ENCODE measurements at regions not wholly inside any gene's neighbourhood (a gene's known extent, or its start where the extent isn't known, plus 50 kb on each side); places are given as distances from the start of the nearest gene placed in this dataset.

GRCh38 chr12:5177731-5178130, 134.1 kb downstream of the KCNA5 start:
- Histone ChIP-seq H3K9me3 (ENCODE audit: insufficient read depth, low read depth, low read length) (no peaks in the 10 kb centered on the region), H3K27ac (ENCODE audit: low read depth, low read length) (no peak overlapping the region), H3K9ac (ENCODE audit: low read depth, low read length) (no peak overlapping the region), H3K27me3 (ENCODE audit: insufficient read depth, low read length) (no peaks in the 10 kb centered on the region), H3K36me3 (ENCODE audit: insufficient read depth, low read length) (no peaks in the 10 kb centered on the region; the same call in 1 of the 2 replicates), H3K4me1 (ENCODE audit: insufficient read depth, low read length) (peaks cover 6% of the 10 kb centered on the region), H3K4me3 (ENCODE audit: low read length) (no peak overlapping the region)
- WGBS, result 94% methylated on average over 2 of the region's 2 CpGs

DNA sequence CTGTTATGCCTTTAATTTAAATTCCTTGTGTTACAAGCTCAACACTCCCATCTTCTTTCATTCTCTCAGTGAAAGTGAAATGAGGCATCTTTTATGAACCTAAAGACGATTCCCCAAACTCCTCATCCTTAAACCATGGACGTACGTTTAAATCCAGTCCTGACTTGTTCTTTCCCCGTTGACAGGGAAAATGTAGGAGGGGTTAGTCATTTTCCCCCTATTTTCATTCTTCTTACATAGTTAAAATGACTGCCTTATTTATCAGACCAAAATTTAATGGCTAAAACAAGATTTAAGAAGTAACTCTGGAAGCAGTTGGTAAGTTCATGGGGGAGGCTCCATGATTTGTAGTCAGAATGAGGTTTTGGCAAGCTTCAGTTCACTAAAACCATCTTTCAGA, 134.9 kb downstream of the KCNA5 start:
- Histone ChIP-seq H3K9me3 (ENCODE audit: insufficient read depth, low read depth, low read length) (no peaks in the 10 kb centered on the region), H3K4me1 (ENCODE audit: insufficient read depth, low read length) (peaks cover 6% of the 10 kb centered on the region), H3K36me3 (ENCODE audit: insufficient read depth, low read length) (no peaks in the 10 kb centered on the region), H3K27me3 (ENCODE audit: insufficient read depth, low read length) (no peaks in the 10 kb centered on the region), H3K4me3 (ENCODE audit: low read length) (no peak overlapping the region), H3K27ac (ENCODE audit: low read depth, low read length) (no peak overlapping the region), H3K9ac (ENCODE audit: low read depth, low read length) (no peak overlapping the region)
- WGBS, result 95% methylated on average over 2 of the region's 4 CpGs

GRCh38 chr12:5180496-5180895, 136.8 kb downstream of the KCNA5 start:
- no peak overlapping the region for H3K9ac ChIP-seq (ENCODE audit: low read depth, low read length)
- H3K4me3 ChIP-seq (ENCODE audit: low read length), result no peak overlapping the region
- no peak overlapping the region for H3K27ac ChIP-seq (ENCODE audit: low read depth, low read length)
- peaks cover 6% of the 10 kb centered on the region for H3K4me1 ChIP-seq (ENCODE audit: insufficient read depth, low read length)
- 96% methylated on average over 5 of the region's 5 CpGs for WGBS
- no peaks in the 10 kb centered on the region for H3K9me3 ChIP-seq (ENCODE audit: insufficient read depth, low read depth, low read length)
- H3K27me3 ChIP-seq (ENCODE audit: insufficient read depth, low read length), result no peaks in the 10 kb centered on the region
- H3K36me3 ChIP-seq (ENCODE audit: insufficient read depth, low read length), result no peaks in the 10 kb centered on the region

DNA sequence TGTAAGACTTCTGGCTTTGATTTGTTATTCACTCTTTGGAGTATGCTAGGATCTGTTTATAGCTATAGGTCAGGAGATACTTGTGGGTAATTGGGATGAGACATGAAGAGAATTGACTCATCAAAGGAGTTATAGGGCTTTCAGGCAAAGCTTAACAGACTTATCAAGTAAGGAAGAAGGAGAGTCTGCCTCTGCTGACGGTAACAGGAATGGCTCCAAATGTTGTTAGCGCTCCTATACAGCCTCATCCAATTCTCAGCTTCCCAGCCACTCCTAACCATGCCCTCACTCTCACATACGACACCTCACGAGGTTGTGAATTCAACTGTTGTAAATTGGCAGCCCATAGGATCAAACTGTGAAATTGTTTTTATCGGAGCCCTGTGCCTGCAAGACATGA, 140.5 kb downstream of the KCNA5 start:
- Histone ChIP-seq H3K9ac (ENCODE audit: low read depth, low read length) (no peak overlapping the region), H3K4me1 (ENCODE audit: insufficient read depth, low read length) (peaks cover 6% of the 10 kb centered on the region), H3K36me3 (ENCODE audit: insufficient read depth, low read length) (no peaks in the 10 kb centered on the region), H3K9me3 (ENCODE audit: insufficient read depth, low read depth, low read length) (no peaks in the 10 kb centered on the region), H3K27ac (ENCODE audit: low read depth, low read length) (no peak overlapping the region), H3K27me3 (ENCODE audit: insufficient read depth, low read length) (no peaks in the 10 kb centered on the region), H3K4me3 (ENCODE audit: low read length) (no peak overlapping the region)
- WGBS, result 78% methylated on average over 5 of the region's 5 CpGs

GRCh38 chr12:5185435-5186069, 141.9 kb downstream of the KCNA5 start:
- H3K9ac ChIP-seq (ENCODE audit: low read depth, low read length), result no peak overlapping the region
- peaks cover 6% of the 10 kb centered on the region for H3K4me1 ChIP-seq (ENCODE audit: insufficient read depth, low read length)
- H3K27me3 ChIP-seq (ENCODE audit: insufficient read depth, low read length), result no peaks in the 10 kb centered on the region
- no peak overlapping the region for H3K27ac ChIP-seq (ENCODE audit: low read depth, low read length)
- no peaks in the 10 kb centered on the region for H3K9me3 ChIP-seq (ENCODE audit: insufficient read depth, low read depth, low read length)
- no peaks in the 10 kb centered on the region for H3K36me3 ChIP-seq (ENCODE audit: insufficient read depth, low read length)
- WGBS, result 97% methylated on average over 8 of the region's 8 CpGs
- no peak overlapping the region for H3K4me3 ChIP-seq (ENCODE audit: low read length)

- no peaks in the 10 kb centered on the region for H3K36me3 ChIP-seq (ENCODE audit: insufficient read depth, low read length)
- no peak overlapping the region for H3K27ac ChIP-seq (ENCODE audit: low read depth, low read length)
- no peak overlapping the region for H3K9ac ChIP-seq (ENCODE audit: low read depth, low read length)
- H3K4me1 ChIP-seq (ENCODE audit: insufficient read depth, low read length), result no peaks in the 10 kb centered on the region
- no peaks in the 10 kb centered on the region for H3K9me3 ChIP-seq (ENCODE audit: insufficient read depth, low read depth, low read length)
- H3K27me3 ChIP-seq (ENCODE audit: insufficient read depth, low read length), result no peaks in the 10 kb centered on the region
- H3K4me3 ChIP-seq (ENCODE audit: low read length), result no peak overlapping the region
- WGBS, result 100% methylated on average over 2 of the region's 4 CpGs
Measured at GRCh38 chr12:5186715-5187114, 143.0 kb downstream of the KCNA5 start.

DNA sequence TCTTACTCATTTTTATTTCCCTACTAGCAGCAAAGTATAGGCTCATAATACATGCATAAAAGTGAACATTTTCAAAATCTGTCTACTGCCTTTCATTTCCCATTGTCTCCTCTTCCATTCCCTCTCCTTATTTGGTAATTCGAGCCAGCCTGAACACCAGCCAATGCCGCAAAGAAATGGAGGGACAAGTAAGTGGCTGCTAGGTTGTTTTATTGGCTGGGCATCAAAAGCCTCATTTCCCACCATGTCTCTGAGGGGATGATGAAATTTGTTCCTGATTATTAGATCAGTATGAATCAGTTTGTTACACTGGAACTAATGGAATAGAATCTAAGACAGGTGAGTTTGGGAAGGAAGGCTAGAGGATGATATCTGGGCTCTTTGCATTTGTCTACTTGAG, 143.5 kb downstream of the KCNA5 start:
- Histone ChIP-seq H3K9ac (ENCODE audit: low read depth, low read length) (no peak overlapping the region), H3K4me1 (ENCODE audit: insufficient read depth, low read length) (no peaks in the 10 kb centered on the region), H3K27me3 (ENCODE audit: insufficient read depth, low read length) (no peaks in the 10 kb centered on the region), H3K9me3 (ENCODE audit: insufficient read depth, low read depth, low read length) (no peaks in the 10 kb centered on the region), H3K36me3 (ENCODE audit: insufficient read depth, low read length) (no peaks in the 10 kb centered on the region), H3K27ac (ENCODE audit: low read depth, low read length) (no peak overlapping the region), H3K4me3 (ENCODE audit: low read length) (no peak overlapping the region)
- 100% methylated on average over 2 of the region's 2 CpGs for WGBS

GRCh38 chr12:5188472-5188871, 144.8 kb downstream of the KCNA5 start:
- H3K27me3 ChIP-seq (ENCODE audit: insufficient read depth, low read length), result no peaks in the 10 kb centered on the region
- no peaks in the 10 kb centered on the region for H3K36me3 ChIP-seq (ENCODE audit: insufficient read depth, low read length)
- H3K9ac ChIP-seq (ENCODE audit: low read depth, low read length), result no peak overlapping the region
- WGBS, result 98% methylated on average over 4 of the region's 4 CpGs
- H3K27ac ChIP-seq (ENCODE audit: low read depth, low read length), result no peak overlapping the region
- no peaks in the 10 kb centered on the region for H3K9me3 ChIP-seq (ENCODE audit: insufficient read depth, low read depth, low read length)
- no peaks in the 10 kb centered on the region for H3K4me1 ChIP-seq (ENCODE audit: insufficient read depth, low read length)
- no peak overlapping the region for H3K4me3 ChIP-seq (ENCODE audit: low read length)

GRCh38 chr12:5189173-5189572, 145.5 kb downstream of the KCNA5 start:
- Histone ChIP-seq H3K9ac (ENCODE audit: low read depth, low read length) (no peak overlapping the region), H3K27me3 (ENCODE audit: insufficient read depth, low read length) (no peaks in the 10 kb centered on the region), H3K36me3 (ENCODE audit: insufficient read depth, low read length) (no peaks in the 10 kb centered on the region), H3K27ac (ENCODE audit: low read depth, low read length) (no peak overlapping the region), H3K4me1 (ENCODE audit: insufficient read depth, low read length) (no peaks in the 10 kb centered on the region), H3K9me3 (ENCODE audit: insufficient read depth, low read depth, low read length) (no peaks in the 10 kb centered on the region), H3K4me3 (ENCODE audit: low read length) (no peak overlapping the region)
- 69% methylated on average over 4 of the region's 4 CpGs for WGBS

DNA sequence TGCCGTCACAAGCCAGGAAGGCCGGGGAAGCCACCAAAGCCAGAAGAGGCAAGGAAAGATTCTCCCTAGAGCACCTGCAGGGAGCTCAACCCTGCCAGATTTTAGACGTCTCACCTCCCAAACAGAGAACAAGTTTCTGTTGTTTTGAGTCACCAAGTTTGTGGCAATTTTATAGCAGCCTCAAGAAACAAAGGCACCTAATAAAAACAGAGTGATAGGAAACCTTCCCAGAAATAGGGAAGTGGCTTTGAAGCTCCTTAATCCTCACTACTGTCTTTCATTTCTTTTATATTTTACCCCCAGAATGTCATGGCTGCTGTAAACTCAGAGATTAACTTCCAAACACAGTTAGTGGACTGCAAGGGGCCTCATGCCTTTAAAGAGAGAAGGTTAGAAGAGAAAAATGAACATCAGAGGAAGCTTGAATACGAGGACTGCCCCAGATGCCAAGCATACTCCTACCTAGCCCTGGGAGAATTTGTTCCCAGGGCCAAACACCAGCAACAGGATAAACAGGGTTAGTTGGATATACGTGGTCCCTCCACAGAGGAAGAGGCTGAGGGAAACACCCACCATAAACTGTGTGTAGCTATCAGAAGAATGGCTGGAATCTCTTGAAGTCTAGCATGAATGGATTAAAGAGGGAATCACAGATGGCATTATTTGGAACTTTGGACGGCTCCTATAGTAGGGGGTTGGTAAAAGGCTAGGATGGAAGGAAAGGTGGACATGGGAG, 148.3 kb downstream of the KCNA5 start:
- H3K36me3 ChIP-seq (ENCODE audit: insufficient read depth, low read length), result no peaks in the 10 kb centered on the region
- no peaks in the 10 kb centered on the region for H3K27me3 ChIP-seq (ENCODE audit: insufficient read depth, low read length)
- H3K4me3 ChIP-seq (ENCODE audit: low read length), result no peak overlapping the region
- no peak overlapping the region for H3K27ac ChIP-seq (ENCODE audit: low read depth, low read length)
- no peaks in the 10 kb centered on the region for H3K4me1 ChIP-seq (ENCODE audit: insufficient read depth, low read length)
- no peak overlapping the region for H3K9ac ChIP-seq (ENCODE audit: low read depth, low read length)
- 85% methylated on average over 6 of the region's 6 CpGs for WGBS
- no peaks in the 10 kb centered on the region for H3K9me3 ChIP-seq (ENCODE audit: insufficient read depth, low read depth, low read length)

DNA sequence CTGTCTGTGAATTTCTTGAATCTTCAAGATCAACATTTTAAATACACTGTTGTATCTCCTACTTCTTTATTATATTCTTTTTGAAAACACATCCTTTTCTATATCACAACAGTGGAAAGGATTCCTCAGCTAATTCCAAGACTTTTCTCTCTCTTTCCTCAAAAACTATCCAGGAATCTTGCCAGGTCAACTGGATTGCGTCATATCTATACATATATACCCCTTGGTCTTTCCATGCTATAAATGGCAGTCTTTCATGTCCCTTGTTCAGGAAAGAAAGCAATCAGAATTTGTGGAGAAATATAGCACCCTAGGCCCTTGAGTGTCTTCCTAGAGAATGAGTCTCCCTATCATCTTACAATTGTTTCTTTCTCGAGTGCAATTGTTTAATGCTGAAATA, 149.0 kb downstream of the KCNA5 start:
- no peaks in the 10 kb centered on the region for H3K27me3 ChIP-seq (ENCODE audit: insufficient read depth, low read length)
- no peaks in the 10 kb centered on the region for H3K9me3 ChIP-seq (ENCODE audit: insufficient read depth, low read depth, low read length)
- H3K9ac ChIP-seq (ENCODE audit: low read depth, low read length), result no peak overlapping the region
- H3K4me1 ChIP-seq (ENCODE audit: insufficient read depth, low read length), result no peaks in the 10 kb centered on the region
- H3K4me3 ChIP-seq (ENCODE audit: low read length), result no peak overlapping the region
- no peak overlapping the region for H3K27ac ChIP-seq (ENCODE audit: low read depth, low read length)
- H3K36me3 ChIP-seq (ENCODE audit: insufficient read depth, low read length), result no peaks in the 10 kb centered on the region
- 90% methylated on average over 2 of the region's 2 CpGs for WGBS
